Panc1 (cell line): ENCODE measurements at regions not wholly inside any gene's neighbourhood (a gene's known extent, or its start where the extent isn't known, plus 50 kb on each side); places are given as distances from the start of the nearest gene placed in this dataset.

Experiments used
- ATAC-seq: fragments of 200-7000 bp; cut with Tn5 transposase; 2 replicates; pipeline ENCODE4 v1.9.1; 2020; ENCODE audit warnings: mild to moderate bottlenecking, moderate library complexity
- BruUV-seq: library from RNA; stranded (reverse); fragments of 400-500 nt; replicated peaks from 2 replicates; lab custom pipeline; 2021; lab: Mats Ljungman, UMichigan
- CTCF ChIA-PET: fragments of 300-600 bp; sonication (Branson Sonifier 250); formaldehyde crosslinking; loops from one replicate; lab custom pipeline; 2022; ENCODE audit warnings: antibody characterized with exemption; lab: Charles Lee
- POLR2A ChIA-PET: fragments of 300-600 bp; sonication (Branson Sonifier 250); formaldehyde crosslinking; loops from one replicate; lab custom pipeline; 2022; ENCODE audit warnings: antibody characterized with exemption; lab: Charles Lee
- DNase-seq: peaks from one replicate; pipeline ENCODE4 v3.0.0-alpha.2; 2010; ENCODE audit warnings: low read depth, low spot score
- H3K27ac ChIP-seq: 2 replicates; pipeline ENCODE4 v1.5.1; 2011; ENCODE audit warnings: mild to moderate bottlenecking, low read length, inconsistent platforms
- H3K27me3 ChIP-seq: fragments of 200-500 bp; sonication (Bioruptor generic); 2 replicates; pipeline ENCODE4 v1.6.0; 2014; ENCODE audit warnings: low read length, inconsistent platforms; ENCODE audit not compliant: control insufficient read depth, insufficient read depth
- H3K36me3 ChIP-seq: fragments of 200-500 bp; sonication (Bioruptor generic); 2 replicates; pipeline ENCODE4 v1.5.1; 2014; ENCODE audit warnings: inconsistent platforms, mild to moderate bottlenecking, low read length, moderate library complexity; ENCODE audit not compliant: control insufficient read depth, insufficient read depth
- H3K4me1 ChIP-seq: 2 replicates; pipeline ENCODE4 v1.5.1; 2011; ENCODE audit warnings: inconsistent platforms, mild to moderate bottlenecking, low read length, moderate library complexity; ENCODE audit not compliant: control insufficient read depth, insufficient read depth
- H3K4me3 ChIP-seq, 2 experiments: 2 replicates each; pipeline ENCODE4 v1.5.1; 2011 to 2012; ENCODE audit warnings: low read depth in 2 of 2, low read length in 2 of 2, mild to moderate bottlenecking in 2 of 2, inconsistent platforms in 1 of 2, moderate library complexity in 1 of 2
- H3K9me3 ChIP-seq: fragments of 200-500 bp; sonication (Bioruptor generic); 2 replicates; pipeline ENCODE4 v1.5.1; 2014; ENCODE audit warnings: low read depth, mild to moderate bottlenecking, inconsistent platforms, low read length, moderate library complexity; ENCODE audit not compliant: control insufficient read depth, insufficient read depth
- CTCF ChIP-seq: fragments of 450-650 bp; IDR thresholded peaks from 2 replicates; pipeline ENCODE4 v1.5.1; 2017; ENCODE audit warnings: mild to moderate bottlenecking
- POLR2AphosphoS5 ChIP-seq: IDR thresholded peaks from 2 replicates; pipeline ENCODE4 v1.6.1; 2012; ENCODE audit warnings: mild to moderate bottlenecking, low read depth, low read length, moderate library complexity
- REST ChIP-seq, 2 experiments: IDR thresholded peaks; 2 replicates each; pipeline ENCODE4 v1.6.1; 2011 to 2012; ENCODE audit warnings: low read depth in 2 of 2, control low read depth in 1 of 2, low read length in 1 of 2, mild to moderate bottlenecking in 1 of 2, moderate library complexity in 1 of 2; ENCODE audit not compliant: insufficient read depth in 1 of 2
- SIN3A ChIP-seq: IDR thresholded peaks from 2 replicates; pipeline ENCODE4 v1.6.1; 2012; ENCODE audit warnings: low read depth, mild to moderate bottlenecking, low read length, moderate library complexity, borderline replicate concordance; ENCODE audit not compliant: insufficient read depth
- TCF7L2 ChIP-seq: IDR thresholded peaks from 2 replicates; pipeline ENCODE4 v1.6.1; 2011; ENCODE audit warnings: mild to moderate bottlenecking, low read depth, low read length, inconsistent platforms
- in situ Hi-C: cut with HindIII; loops from 2 replicates; pipeline ENCODE4 v1.10.0; 2016; ENCODE audit warnings: low sequenced_read_pairs, low pct_unique_long_range_greater_than_20kb
- intact Hi-C: fragments of 100-400 bp; cut with micrococcal nuclease; formaldehyde crosslinking; loops from one replicate; pipeline ENCODE4 v1.10.0; 2022; ENCODE audit not compliant: unreplicated experiment

GRCh38 chr5:136805466-136805865, 440.1 kb upstream of the TRPC7 start:
- Histone ChIP-seq H3K36me3 (no peaks in the 10 kb centered on the region), H3K27ac (no peak overlapping the region), H3K9me3 (no peaks in the 10 kb centered on the region), H3K4me3 (no peak overlapping the region), H3K4me1 (no peaks in the 10 kb centered on the region), H3K27me3 (no peaks in the 10 kb centered on the region)
- CTCF ChIA-PET: no interaction called here
- BruUV-seq: no TSS peak
- in situ Hi-C loops (no loop called here), intact Hi-C loops (loop anchor here (10.0 kb wide), 1 partner anchor 419 kb away; no protein-coding TSS in a partner anchor)
- no peak for DNase-seq
- POLR2A ChIA-PET: no interaction called here
- TF ChIP-seq POLR2AphosphoS5 (no peak), REST (IDR thresholded peaks at IDR 0.05; ENCODE audit: insufficient read depth in 1 of 2, low read depth in 2 of 2, low read length in 1 of 2) (no peak), SIN3A (no peak), TCF7L2 (no peak), CTCF (peak; percentile 9; the same call in 1 of the 2 replicates)
- no peak for ATAC-seq

- H3K27me3 ChIP-seq: no peaks in the 10 kb centered on the region; the same call in 1 of the 2 replicates
- ChIA-PET CTCF (no interaction called here), POLR2A (no interaction called here)
- DNase-seq: peak; percentile 48
- no peak overlapping the region for H3K4me3 ChIP-seq
- no peak for TF ChIP-seq POLR2AphosphoS5
- peak; percentile 34; the same call in 1 of the 2 replicates for TF ChIP-seq CTCF
- no peak for TF ChIP-seq SIN3A
- BruUV-seq: no TSS peak
- ATAC-seq: no peak
- H3K4me1 ChIP-seq: no peaks in the 10 kb centered on the region
- in situ Hi-C loops: no loop called here
- no peaks in the 10 kb centered on the region for H3K9me3 ChIP-seq
- no peaks in the 10 kb centered on the region for H3K36me3 ChIP-seq
- intact Hi-C loops: loop anchor here (5.0 to 10.0 kb wide), 2 partner anchors 422 to 695 kb away; partner anchors contain the start of gene SPOCK1
- no peak overlapping the region for H3K27ac ChIP-seq
These were observed 437.0 kb upstream of the TRPC7 start for GRCh38 chr5:136802383-136802782.
